ENCODE measurements at regions not wholly inside any gene's neighbourhood (a gene's known extent, or its start where the extent isn't known, plus 50 kb on each side); places are given as distances from the start of the nearest gene placed in this dataset.

- TF ChIP-seq CTCF (optimal IDR thresholded peaks at IDR 0.05 in 1 of 3, IDR thresholded peaks at IDR 0.05 in 1 of 3, conservative IDR thresholded peaks at IDR 0.05 in 1 of 3; ENCODE audit: extremely low read depth in 1 of 3, insufficient read depth in 2 of 3, low read length in 3 of 3) (no peak), EZH2 (IDR thresholded peaks at IDR 0.05; ENCODE audit: low read length) (no peak)
Observed at GRCh38 chr1:119260506-119260905, 108.1 kb upstream of the HAO2 start.
